IMR-90 (cell line): ENCODE measurements at regions not wholly inside any gene's neighbourhood (a gene's known extent, or its start where the extent isn't known, plus 50 kb on each side); places are given as distances from the start of the nearest gene placed in this dataset.
"Not testable (repeated sequence)": the region's sequence is repeated elsewhere in the genome, so short reads cannot be mapped to it uniquely, and the experiment has no call there.

Source experiments
- ATAC-seq: fragments of 200-7000 bp; cut with Tn5 transposase; 2 replicates; pipeline ENCODE4 v1.9.1; 2020; ENCODE audit warnings: low read depth, mild to moderate bottlenecking, moderate library complexity
- BruUV-seq: library from RNA; stranded (reverse); fragments of 400-500 nt; replicated peaks from 2 replicates; lab custom pipeline; 2021; lab: Mats Ljungman, UMichigan
- CTCF ChIA-PET: fragments of 300-600 bp; formaldehyde crosslinking; extraction: SDS; loops from one replicate; lab custom pipeline; 2021; ENCODE audit warnings: antibody characterized with exemption; lab: Yijun Ruan, JAX
- POLR2A ChIA-PET: fragments of 300-600 bp; sonication (Branson Sonifier 250); formaldehyde crosslinking; loops from one replicate; lab custom pipeline; 2022; ENCODE audit warnings: antibody characterized with exemption; ENCODE audit not compliant: unreplicated experiment; lab: Charles Lee
- DNase-seq: peaks from one replicate; pipeline ENCODE4 v3.0.0; 2013
- H2AFZ ChIP-seq: replicated peaks from 2 replicates; pipeline ENCODE3; 2013; ENCODE audit warnings: low read length, mild to moderate bottlenecking; ENCODE audit not compliant: poor library complexity
- H2AK5ac ChIP-seq: 2 replicates; pipeline ENCODE4 v1.6.1; 2013; ENCODE audit warnings: low read depth, low read length, inconsistent platforms
- H2AK9ac ChIP-seq: replicated peaks from 2 replicates; pipeline ENCODE3; 2013; ENCODE audit warnings: mild to moderate bottlenecking, low read depth, low read length, moderate library complexity; ENCODE audit not compliant: poor library complexity
- H2BK120ac ChIP-seq: 2 replicates; pipeline ENCODE4 v1.6.1; 2013; ENCODE audit warnings: low read depth, low read length, inconsistent platforms
- H2BK15ac ChIP-seq: 3 replicates; pipeline ENCODE4 v1.6.1; 2013; ENCODE audit warnings: low read depth, low read length, inconsistent platforms
- H2BK20ac ChIP-seq: 2 replicates; pipeline ENCODE4 v1.6.1; 2013; ENCODE audit warnings: low read depth, mild to moderate bottlenecking, inconsistent platforms, low read length, moderate library complexity
- H2BK5ac ChIP-seq: 2 replicates; pipeline ENCODE4 v1.6.1; 2013; ENCODE audit warnings: mild to moderate bottlenecking, low read depth, low read length, inconsistent platforms; ENCODE audit not compliant: poor library complexity, severe bottlenecking
- H3K14ac ChIP-seq: replicated peaks from 2 replicates; pipeline ENCODE4 v1.6.1; 2013; ENCODE audit warnings: low read depth, low read length, inconsistent platforms
- H3K18ac ChIP-seq: 2 replicates; pipeline ENCODE4 v1.6.1; 2013; ENCODE audit warnings: low read depth, low read length, control low read depth
- H3K23ac ChIP-seq: 2 replicates; pipeline ENCODE4 v1.6.1; 2013; ENCODE audit warnings: low read depth, low read length, inconsistent platforms
- H3K27ac ChIP-seq: 2 replicates; pipeline ENCODE4 v1.5.1; 2013; ENCODE audit warnings: mild to moderate bottlenecking, control low read depth, low read length; ENCODE audit not compliant: insufficient read depth
- H3K27me3 ChIP-seq: 2 replicates; pipeline ENCODE4 v1.6.1; 2013; ENCODE audit warnings: low read length; ENCODE audit not compliant: control insufficient read depth, insufficient read depth
- H3K36me3 ChIP-seq: 2 replicates; pipeline ENCODE4 v1.6.1; 2013; ENCODE audit warnings: low read length, mixed read lengths; ENCODE audit not compliant: control insufficient read depth, insufficient read depth
- H3K4ac ChIP-seq: 2 replicates; pipeline ENCODE4 v1.6.1; 2013; ENCODE audit warnings: low read depth, low read length, inconsistent platforms
- H3K4me1 ChIP-seq: 2 replicates; pipeline ENCODE4 v1.6.1; 2013; ENCODE audit warnings: low read length, mixed read lengths; ENCODE audit not compliant: control insufficient read depth, insufficient read depth
- H3K4me2 ChIP-seq: 2 replicates; pipeline ENCODE4 v1.6.1; 2013; ENCODE audit warnings: low read depth, mild to moderate bottlenecking, control low read depth, low read length, moderate library complexity
- H3K4me3 ChIP-seq: 2 replicates; pipeline ENCODE4 v1.5.1; 2013; ENCODE audit warnings: low read depth, mild to moderate bottlenecking, control low read depth, low read length, moderate library complexity; ENCODE audit not compliant: insufficient read depth
- H3K56ac ChIP-seq: 2 replicates; pipeline ENCODE4 v1.6.1; 2013; ENCODE audit warnings: low read length, inconsistent platforms; ENCODE audit not compliant: insufficient read depth; ENCODE audit errors: extremely low read depth
- H3K79me1 ChIP-seq, 2 experiments: 2 replicates each; pipeline ENCODE4 v1.6.1; 2013; ENCODE audit warnings: low read length in 2 of 2, inconsistent platforms in 1 of 2, low read depth in 1 of 2
- H3K9ac ChIP-seq: 2 replicates; pipeline ENCODE4 v1.6.1; 2013; ENCODE audit warnings: low read depth, low read length, control low read depth
- H3K9me1 ChIP-seq: 2 replicates; pipeline ENCODE4 v1.6.1; 2013; ENCODE audit warnings: low read length, inconsistent platforms; ENCODE audit not compliant: insufficient read depth
- H3K9me3 ChIP-seq: 2 replicates; pipeline ENCODE4 v1.6.1; 2013; ENCODE audit warnings: low read length; ENCODE audit not compliant: control insufficient read depth, insufficient read depth
- H4K20me1 ChIP-seq: 2 replicates; pipeline ENCODE4 v1.6.1; 2013; ENCODE audit warnings: low read length, inconsistent platforms; ENCODE audit not compliant: insufficient read depth
- H4K5ac ChIP-seq: 2 replicates; pipeline ENCODE4 v1.6.1; 2013; ENCODE audit warnings: mild to moderate bottlenecking, low read depth, low read length, control low read depth
- H4K8ac ChIP-seq, 2 experiments: 2 replicates each; pipeline ENCODE4 v1.6.1; 2013; ENCODE audit warnings: low read depth in 2 of 2, low read length in 2 of 2, control low read depth in 1 of 2, inconsistent platforms in 1 of 2
- H4K91ac ChIP-seq: 2 replicates; pipeline ENCODE4 v1.6.1; 2013; ENCODE audit warnings: low read depth, low read length, inconsistent platforms; ENCODE audit not compliant: insufficient read depth
- WGBS, 2 experiments: methylation state at CpG; one replicate each; pipeline versions ENCODE4 v1.1.5 to v1.1.7; 2013; ENCODE audit warnings: missing lambda C conversion rate in 2 of 2; ENCODE audit not compliant: insufficient read length in 1 of 2; ENCODE audit errors: extremely low coverage in 2 of 2; 5-methylcytosine and 5-hydroxymethylcytosine counted together
- dilution Hi-C: fragments of 300-500 bp; cut with HindIII; formaldehyde crosslinking; loops from one replicate; pipeline ENCODE4 v1.14.3; 2018; ENCODE audit warnings: low sequenced_read_pairs; ENCODE audit not compliant: unreplicated experiment
- in situ Hi-C: fragments of 300-500 bp; cut with MboI; formaldehyde crosslinking; loops from 3 replicates; pipeline ENCODE4 v1.14.3; 2019; ENCODE audit warnings: low sequenced_read_pairs, inconsistent platforms, mixed read lengths
- intact Hi-C: fragments of 100-400 bp; cut with micrococcal nuclease; formaldehyde crosslinking; loops from 2 replicates; pipeline ENCODE4 v1.10.0; 2022

DNA sequence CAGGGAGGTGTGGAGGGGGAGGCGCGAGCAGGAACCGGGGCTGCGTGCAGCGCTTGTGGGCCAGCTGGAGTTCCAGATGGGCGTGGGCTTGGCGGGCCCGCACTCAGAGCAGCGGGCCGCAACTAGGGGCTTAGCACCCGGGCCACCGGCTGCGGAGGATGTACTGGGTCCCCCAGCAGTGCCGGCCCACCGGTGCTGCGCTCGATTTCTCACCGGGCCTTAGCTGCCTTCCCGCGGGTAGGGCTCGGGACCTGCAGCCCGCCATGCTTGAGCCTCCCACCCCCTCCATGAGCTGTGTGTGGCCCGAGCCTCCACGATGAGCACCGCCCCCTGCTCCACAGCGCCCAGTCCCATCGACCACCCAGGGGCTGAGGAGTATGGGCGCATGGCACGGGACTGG is 309.0 kb upstream of the ELAVL2 start:
- CTCF ChIA-PET = not testable (repeated sequence)

More for the DNA sequence above, 309.0 kb upstream of the ELAVL2 start:
- H3K4me2 ChIP-seq, H3K9me1 ChIP-seq, DNase-seq, intact Hi-C loops, H2AK5ac ChIP-seq, H3K4ac ChIP-seq, H3K79me1 ChIP-seq, H4K20me1 ChIP-seq, H2AK9ac ChIP-seq, POLR2A ChIA-PET, H4K8ac ChIP-seq, H3K27me3 ChIP-seq, H3K9ac ChIP-seq, dilution Hi-C loops, H2AFZ ChIP-seq, H4K5ac ChIP-seq, BruUV-seq, H3K18ac ChIP-seq, H3K14ac ChIP-seq, H3K23ac ChIP-seq, H3K4me3 ChIP-seq, H3K9me3 ChIP-seq, H3K4me1 ChIP-seq, H2BK120ac ChIP-seq, H4K91ac ChIP-seq, ATAC-seq, H3K27ac ChIP-seq, in situ Hi-C loops, H3K56ac ChIP-seq, H3K36me3 ChIP-seq, H2BK5ac ChIP-seq, H2BK20ac ChIP-seq, H2BK15ac ChIP-seq: not testable (repeated sequence)
- 93% methylated on average over 6 of the region's 29 CpGs; no CpG with 5 or more reads in 1 of the 2 experiments for WGBS, 2 experiments
